ENCODE measurements at regions not wholly inside any gene's neighbourhood (a gene's known extent, or its start where the extent isn't known, plus 50 kb on each side); places are given as distances from the start of the nearest gene placed in this dataset.

DNA sequence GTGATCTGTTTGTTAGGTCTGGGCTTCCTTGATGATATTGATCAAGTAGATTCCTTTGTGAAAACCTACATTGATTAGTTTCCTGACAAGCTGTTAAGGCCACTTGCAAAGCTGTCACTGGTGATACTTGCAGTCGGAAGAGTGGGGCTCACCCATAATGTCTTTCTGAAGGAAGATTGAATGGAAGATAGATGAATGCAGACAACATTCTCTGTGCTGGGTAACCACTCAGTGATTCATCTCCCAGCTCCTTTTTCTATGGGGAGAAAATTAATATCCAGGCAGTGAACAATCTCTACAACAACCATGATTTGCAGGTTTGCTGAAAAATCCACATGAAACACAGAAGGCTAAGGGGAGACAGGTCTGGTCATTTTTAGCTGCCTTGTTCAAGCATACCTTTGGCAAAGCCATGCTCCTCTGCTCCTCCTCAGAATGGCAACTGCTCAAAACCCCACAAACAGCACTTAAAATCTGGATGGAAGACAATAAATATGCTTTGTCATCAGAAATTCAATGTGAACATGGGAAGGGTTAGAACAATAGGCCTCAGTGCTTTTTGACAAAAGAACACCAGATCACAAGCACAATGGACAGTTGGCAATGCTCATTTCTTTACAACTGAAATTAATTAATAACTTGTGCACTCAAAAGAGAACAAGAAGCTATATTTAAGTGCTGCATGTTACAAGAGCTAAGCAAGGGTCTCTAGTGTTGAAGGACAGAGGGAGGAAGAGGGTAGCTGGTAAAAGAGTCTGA lies 495.4 kb downstream of the TOX3 start:
- H3K27ac Mint-ChIP-seq: no peak overlapping the region
- no peaks in the 10 kb centered on the region for H3K27me3 Mint-ChIP-seq

DNA sequence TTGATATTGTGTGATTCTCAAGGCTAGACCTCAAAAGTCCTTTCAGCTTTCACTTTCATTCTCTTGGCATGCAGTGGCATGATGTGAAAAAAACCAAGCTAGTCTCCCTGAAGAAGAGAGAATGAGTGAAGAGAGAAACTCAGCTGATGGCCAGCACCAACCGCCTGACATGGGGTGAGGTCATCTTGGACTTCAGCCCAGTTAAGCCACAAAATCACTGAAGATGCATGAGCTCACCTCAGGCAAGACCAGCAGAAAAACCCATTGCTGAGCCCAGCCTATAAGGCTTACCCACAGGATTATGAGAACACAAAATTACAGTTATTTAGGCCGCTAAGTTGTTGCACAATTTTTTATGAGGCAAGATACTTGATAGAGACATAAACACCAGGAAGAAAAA lies 496.5 kb downstream of the TOX3 start:
- H3K9me3 Mint-ChIP-seq: peaks cover 0 to 35% (median 8%) of the 10 kb centered on the region in 3 donors
- H3K27me3 Mint-ChIP-seq: no peaks in the 10 kb centered on the region
- ChIA-PET POLR2A (no interaction called here), CTCF (no interaction called here)
- ATAC-seq (replicated peaks in 1 of 4) (no peak), DNase-seq (no peak)
- H3K4me3 ChIP-seq (ENCODE audit: control insufficient read depth in 1 of 2, extremely low read depth in 1 of 2, low read length in 1 of 2): no peak overlapping the region
- no peak overlapping the region for H3K27ac ChIP-seq (ENCODE audit: low read length)
- H3K4me1 Mint-ChIP-seq: no peaks in the 10 kb centered on the region
- H3K27me3 ChIP-seq (replicated peaks in 1 of 2; ENCODE audit: control insufficient read depth in 2 of 2, extremely low read depth in 1 of 2, insufficient read depth in 2 of 2, low read length in 1 of 2): no peaks in the 10 kb centered on the region
- H3K4me1 ChIP-seq (ENCODE audit: control insufficient read depth in 1 of 2, extremely low read depth in 1 of 2, insufficient read depth in 2 of 2, low read length in 2 of 2): no peaks in the 10 kb centered on the region
- 71% methylated on average over 1 of the region's 2 CpGs for WGBS (ENCODE audit: insufficient coverage)
- H3K27ac Mint-ChIP-seq: no peak overlapping the region
- H3K9me3 ChIP-seq: no peaks in the 10 kb centered on the region
- no peaks in the 10 kb centered on the region for H3K36me3 Mint-ChIP-seq
- no peak overlapping the region for H3K4me3 Mint-ChIP-seq
- H3K36me3 ChIP-seq (ENCODE audit: control insufficient read depth in 2 of 2, extremely low read depth in 1 of 2, insufficient read depth in 1 of 2, low read length in 1 of 2): no peaks in the 10 kb centered on the region

More for the DNA sequence above, 495.4 kb downstream of the TOX3 start:
- Mint-ChIP-seq H3K36me3 (no peaks in the 10 kb centered on the region), H3K4me3 (no peak overlapping the region), H3K4me1 (no peaks in the 10 kb centered on the region), H3K9me3 (peaks cover 0 to 27% (median 6%) of the 10 kb centered on the region in 3 donors)
- no peak for ATAC-seq (replicated peaks in 1 of 4)
- no CpG with 5 or more reads among the region's 1 CpG for WGBS (ENCODE audit: insufficient coverage)
- Histone ChIP-seq H3K36me3 (ENCODE audit: control insufficient read depth in 2 of 2, extremely low read depth in 1 of 2, insufficient read depth in 1 of 2, low read length in 1 of 2) (no peaks in the 10 kb centered on the region), H3K27me3 (replicated peaks in 1 of 2; ENCODE audit: control insufficient read depth in 2 of 2, extremely low read depth in 1 of 2, insufficient read depth in 2 of 2, low read length in 1 of 2) (no peaks in the 10 kb centered on the region), H3K9me3 (no peaks in the 10 kb centered on the region), H3K27ac (ENCODE audit: low read length) (no peak overlapping the region), H3K4me1 (ENCODE audit: control insufficient read depth in 1 of 2, extremely low read depth in 1 of 2, insufficient read depth in 2 of 2, low read length in 2 of 2) (no peaks in the 10 kb centered on the region), H3K4me3 (ENCODE audit: control insufficient read depth in 1 of 2, extremely low read depth in 1 of 2, low read length in 1 of 2) (no peak overlapping the region)
- ChIA-PET POLR2A (interaction anchor here in 1 of 2 donors (0.7 kb wide), 1 partner anchor 395 kb away, joined by 3 read pairs; no protein-coding TSS in a partner anchor), CTCF (no interaction called here)
- DNase-seq: no peak

DNA sequence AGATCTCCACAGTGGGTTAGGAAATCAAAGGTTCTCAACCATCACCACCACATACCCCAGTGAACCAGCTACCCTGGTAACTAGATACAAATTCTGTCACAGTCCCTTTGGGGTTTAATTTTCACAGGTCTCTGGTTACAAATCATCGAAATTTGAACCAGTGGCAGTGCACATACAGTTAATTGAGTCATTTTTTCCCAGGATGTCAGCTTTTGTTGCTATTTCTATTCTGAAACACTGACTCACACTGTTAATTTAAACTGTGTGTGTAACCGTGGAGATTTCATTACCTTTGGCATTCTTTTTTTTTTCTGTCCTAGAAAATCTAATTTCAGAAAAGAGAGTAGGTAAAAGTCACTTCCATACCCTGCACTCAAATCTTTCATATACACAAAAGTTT lies 511.5 kb downstream of the TOX3 start:
- Mint-ChIP-seq H3K27me3 (no peaks in the 10 kb centered on the region), H3K27ac (no peak overlapping the region), H3K36me3 (no peaks in the 10 kb centered on the region), H3K4me1 (no peaks in the 10 kb centered on the region), H3K9me3 (peaks cover 9 to 18% (median 11%) of the 10 kb centered on the region in 3 donors), H3K4me3 (no peak overlapping the region)
- no peaks in the 10 kb centered on the region for H3K9me3 ChIP-seq
- H3K27ac ChIP-seq (ENCODE audit: low read length): no peak overlapping the region
- ChIA-PET CTCF (no interaction called here), POLR2A (no interaction called here)
- no peaks in the 10 kb centered on the region for H3K27me3 ChIP-seq (replicated peaks in 1 of 2; ENCODE audit: control insufficient read depth in 2 of 2, extremely low read depth in 1 of 2, insufficient read depth in 2 of 2, low read length in 1 of 2)
- no CpG with 5 or more reads among the region's 2 CpGs for WGBS (ENCODE audit: insufficient coverage)
- H3K4me1 ChIP-seq (ENCODE audit: control insufficient read depth in 1 of 2, extremely low read depth in 1 of 2, insufficient read depth in 2 of 2, low read length in 2 of 2): no peaks in the 10 kb centered on the region
- H3K4me3 ChIP-seq (ENCODE audit: control insufficient read depth in 1 of 2, extremely low read depth in 1 of 2, low read length in 1 of 2): no peak overlapping the region
- ATAC-seq (replicated peaks in 1 of 4) (no peak), DNase-seq (no peak)
- H3K36me3 ChIP-seq (ENCODE audit: control insufficient read depth in 2 of 2, extremely low read depth in 1 of 2, insufficient read depth in 1 of 2, low read length in 1 of 2): no peaks in the 10 kb centered on the region

DNA sequence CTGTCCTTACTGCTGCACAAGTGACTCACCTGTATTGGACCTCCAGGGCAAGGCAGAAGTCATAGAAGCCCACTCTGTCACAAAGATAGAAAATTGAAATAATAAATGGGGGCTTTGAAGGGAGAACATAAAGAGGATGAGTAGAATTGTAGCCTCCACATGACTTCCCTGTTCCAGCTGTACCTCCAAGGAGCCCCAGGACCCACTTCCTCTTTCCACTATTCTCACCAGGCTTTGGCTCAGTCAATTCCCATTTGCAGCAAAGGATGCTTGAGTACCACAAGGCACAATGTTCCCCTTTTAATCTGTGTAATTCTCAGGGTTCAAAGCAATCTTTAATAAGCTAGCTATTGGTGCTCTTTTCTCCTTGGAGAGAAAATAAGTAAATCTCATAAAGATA lies 512.1 kb downstream of the TOX3 start:
- H3K27me3 Mint-ChIP-seq: no peaks in the 10 kb centered on the region
- POLR2A ChIA-PET: no interaction called here

DNA sequence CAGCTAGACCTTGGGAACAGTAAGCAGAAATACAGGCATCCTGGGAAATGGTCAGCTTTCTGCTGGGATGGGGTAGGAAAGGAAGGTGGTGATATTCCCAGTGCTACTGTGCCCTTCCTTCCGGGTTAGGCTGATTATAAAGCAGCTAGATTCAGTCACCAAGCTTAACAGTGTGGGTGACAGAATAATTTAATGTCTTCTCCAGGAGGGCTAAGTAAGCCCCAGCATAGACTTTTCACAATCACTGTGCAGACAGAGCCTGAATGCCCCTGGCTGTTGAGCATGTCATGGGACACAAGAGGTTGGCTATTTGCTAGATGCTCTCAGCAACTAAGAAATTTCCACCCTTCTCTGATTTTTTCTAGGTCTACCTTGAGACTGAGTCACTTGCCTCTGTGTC lies 513.0 kb downstream of the TOX3 start:
- Mint-ChIP-seq H3K27me3 (no peaks in the 10 kb centered on the region), H3K4me3 (no peak overlapping the region), H3K4me1 (no peaks in the 10 kb centered on the region), H3K9me3 (peaks cover 6 to 22% (median 18%) of the 10 kb centered on the region in 3 donors), H3K27ac (no peak overlapping the region), H3K36me3 (no peaks in the 10 kb centered on the region)
- no peak for ATAC-seq (replicated peaks in 1 of 4)
- ChIA-PET POLR2A (no interaction called here), CTCF (no interaction called here)
- Histone ChIP-seq H3K27ac (ENCODE audit: low read length) (no peak overlapping the region), H3K36me3 (ENCODE audit: control insufficient read depth in 2 of 2, extremely low read depth in 1 of 2, insufficient read depth in 1 of 2, low read length in 1 of 2) (no peaks in the 10 kb centered on the region), H3K4me3 (ENCODE audit: control insufficient read depth in 1 of 2, extremely low read depth in 1 of 2, low read length in 1 of 2) (no peak overlapping the region), H3K27me3 (replicated peaks in 1 of 2; ENCODE audit: control insufficient read depth in 2 of 2, extremely low read depth in 1 of 2, insufficient read depth in 2 of 2, low read length in 1 of 2) (no peaks in the 10 kb centered on the region), H3K4me1 (ENCODE audit: control insufficient read depth in 1 of 2, extremely low read depth in 1 of 2, insufficient read depth in 2 of 2, low read length in 2 of 2) (no peaks in the 10 kb centered on the region), H3K9me3 (no peaks in the 10 kb centered on the region)
- DNase-seq: no peak
- WGBS (ENCODE audit: insufficient coverage): 60% methylated on average over 1 of the region's 1 CpG

More for the DNA sequence above, 512.1 kb downstream of the TOX3 start:
- Mint-ChIP-seq H3K27ac (no peak overlapping the region), H3K9me3 (peaks cover 6 to 22% (median 16%) of the 10 kb centered on the region in 3 donors), H3K4me3 (no peak overlapping the region), H3K36me3 (no peaks in the 10 kb centered on the region), H3K4me1 (no peaks in the 10 kb centered on the region)
- CTCF ChIA-PET: no interaction called here
- H3K4me1 ChIP-seq (ENCODE audit: control insufficient read depth in 1 of 2, extremely low read depth in 1 of 2, insufficient read depth in 2 of 2, low read length in 2 of 2): no peaks in the 10 kb centered on the region
- no peaks in the 10 kb centered on the region for H3K27me3 ChIP-seq (replicated peaks in 1 of 2; ENCODE audit: control insufficient read depth in 2 of 2, extremely low read depth in 1 of 2, insufficient read depth in 2 of 2, low read length in 1 of 2)
- no peak overlapping the region for H3K4me3 ChIP-seq (ENCODE audit: control insufficient read depth in 1 of 2, extremely low read depth in 1 of 2, low read length in 1 of 2)
- H3K27ac ChIP-seq (ENCODE audit: low read length): no peak overlapping the region
- no peak for DNase-seq
- no peaks in the 10 kb centered on the region for H3K36me3 ChIP-seq (ENCODE audit: control insufficient read depth in 2 of 2, extremely low read depth in 1 of 2, insufficient read depth in 1 of 2, low read length in 1 of 2)
- H3K9me3 ChIP-seq: no peaks in the 10 kb centered on the region
- ATAC-seq (replicated peaks in 1 of 4): no peak

DNA sequence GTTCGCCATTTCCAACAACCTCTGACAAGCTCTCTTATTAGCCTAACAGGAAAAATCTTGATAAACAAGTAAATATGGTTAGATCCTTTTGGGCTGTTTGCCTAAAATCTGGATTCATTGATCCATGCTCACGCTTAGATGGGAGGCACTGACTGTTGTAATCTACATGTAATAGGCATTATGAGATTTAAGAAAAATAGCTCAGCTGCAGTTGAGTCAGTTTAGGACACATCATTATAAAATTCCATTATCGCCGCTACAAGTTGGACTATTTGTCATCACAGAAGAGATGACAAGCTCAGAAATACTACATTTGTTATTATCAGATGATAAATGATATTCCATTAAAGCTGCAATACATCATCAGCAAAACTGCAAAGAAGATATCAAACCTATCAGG lies 524.0 kb downstream of the TOX3 start:
- WGBS (ENCODE audit: insufficient coverage): no CpG with 5 or more reads among the region's 4 CpGs
- no peaks in the 10 kb centered on the region for H3K36me3 Mint-ChIP-seq
- no peaks in the 10 kb centered on the region for H3K4me1 Mint-ChIP-seq
- H3K27me3 Mint-ChIP-seq: no peaks in the 10 kb centered on the region
- H3K4me3 Mint-ChIP-seq: no peak overlapping the region
- no peaks in the 10 kb centered on the region for H3K9me3 ChIP-seq
- no peak overlapping the region for H3K4me3 ChIP-seq (ENCODE audit: control insufficient read depth in 1 of 2, extremely low read depth in 1 of 2, low read length in 1 of 2)
- DNase-seq: no peak
- ChIA-PET CTCF (no interaction called here), POLR2A (no interaction called here)
- H3K27ac Mint-ChIP-seq: no peak overlapping the region
- peaks cover 11 to 14% (median 13%) of the 10 kb centered on the region in 3 donors for H3K9me3 Mint-ChIP-seq
- no peak for ATAC-seq (replicated peaks in 1 of 4)
- H3K27me3 ChIP-seq (replicated peaks in 1 of 2; ENCODE audit: control insufficient read depth in 2 of 2, extremely low read depth in 1 of 2, insufficient read depth in 2 of 2, low read length in 1 of 2): no peaks in the 10 kb centered on the region
- H3K27ac ChIP-seq (ENCODE audit: low read length): no peak overlapping the region
- H3K36me3 ChIP-seq (ENCODE audit: control insufficient read depth in 2 of 2, extremely low read depth in 1 of 2, insufficient read depth in 1 of 2, low read length in 1 of 2): no peaks in the 10 kb centered on the region
- no peaks in the 10 kb centered on the region for H3K4me1 ChIP-seq (ENCODE audit: control insufficient read depth in 1 of 2, extremely low read depth in 1 of 2, insufficient read depth in 2 of 2, low read length in 2 of 2)

DNA sequence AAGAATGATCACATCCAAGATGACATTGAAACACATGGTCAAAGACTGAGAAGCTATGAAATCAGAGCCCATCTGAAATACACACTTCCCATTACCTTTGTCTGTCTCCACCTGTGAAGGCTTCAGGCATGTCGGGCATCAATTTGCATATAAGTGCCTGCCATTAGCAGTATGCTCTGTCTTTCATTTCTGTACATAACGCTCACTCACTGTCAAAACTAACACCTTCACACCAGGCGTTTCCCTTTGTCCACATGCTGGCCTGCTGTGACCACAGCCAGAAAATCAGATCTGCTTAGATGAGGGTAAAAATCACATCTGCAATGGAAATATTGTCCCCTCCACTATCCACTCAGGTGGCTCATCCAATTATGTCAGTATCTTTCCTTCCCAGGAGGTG lies 524.8 kb downstream of the TOX3 start:
- no peaks in the 10 kb centered on the region for H3K27me3 ChIP-seq (replicated peaks in 1 of 2; ENCODE audit: control insufficient read depth in 2 of 2, extremely low read depth in 1 of 2, insufficient read depth in 2 of 2, low read length in 1 of 2)
- H3K36me3 ChIP-seq (ENCODE audit: control insufficient read depth in 2 of 2, extremely low read depth in 1 of 2, insufficient read depth in 1 of 2, low read length in 1 of 2): no peaks in the 10 kb centered on the region
- H3K4me1 ChIP-seq (ENCODE audit: control insufficient read depth in 1 of 2, extremely low read depth in 1 of 2, insufficient read depth in 2 of 2, low read length in 2 of 2): no peaks in the 10 kb centered on the region
- peaks cover 16 to 19% (median 18%) of the 10 kb centered on the region in 3 donors for H3K9me3 Mint-ChIP-seq
- H3K4me3 Mint-ChIP-seq: no peak overlapping the region
- DNase-seq: no peak
- H3K27ac ChIP-seq (ENCODE audit: low read length): no peak overlapping the region
- POLR2A ChIA-PET: no interaction called here
- H3K4me1 Mint-ChIP-seq: no peaks in the 10 kb centered on the region
- CTCF ChIA-PET: no interaction called here
- H3K27me3 Mint-ChIP-seq: no peaks in the 10 kb centered on the region
- H3K36me3 Mint-ChIP-seq: no peaks in the 10 kb centered on the region
- H3K9me3 ChIP-seq: no peaks in the 10 kb centered on the region
- no peak overlapping the region for H3K27ac Mint-ChIP-seq
- no peak for ATAC-seq (replicated peaks in 1 of 4)
- no CpG with 5 or more reads among the region's 3 CpGs for WGBS (ENCODE audit: insufficient coverage)
- H3K4me3 ChIP-seq (ENCODE audit: control insufficient read depth in 1 of 2, extremely low read depth in 1 of 2, low read length in 1 of 2): no peak overlapping the region
